ENCODE measurements at regions not wholly inside any gene's neighbourhood (a gene's known extent, or its start where the extent isn't known, plus 50 kb on each side); places are given as distances from the start of the nearest gene placed in this dataset.

- TF ChIP-seq CHD7 (IDR thresholded peaks at IDR 0.05; ENCODE audit: insufficient replicate concordance, low read length) (no peak), SRF (IDR thresholded peaks at IDR 0.05; ENCODE audit: low read depth, low read length) (no peak), SIRT6 (IDR thresholded peaks at IDR 0.05; ENCODE audit: low read length) (no peak), TAF7 (optimal IDR thresholded peaks at IDR 0.05; ENCODE audit: borderline replicate concordance, low read depth, low read length) (no peak), GTF2F1 (IDR thresholded peaks at IDR 0.05; ENCODE audit: borderline replicate concordance, low read depth, low read length) (no peak), EZH2 (IDR thresholded peaks at IDR 0.05; ENCODE audit: low read depth, low read length, severe bottlenecking) (no peak), ASH2L (IDR thresholded peaks at IDR 0.05; ENCODE audit: low read length) (no peak), ZNF274 (IDR thresholded peaks at IDR 0.05; ENCODE audit: borderline replicate concordance, extremely low read depth, low read length) (no peak), HDAC2 (IDR thresholded peaks at IDR 0.05; ENCODE audit: borderline replicate concordance in 1 of 2, low read depth in 2 of 2, low read length in 2 of 2) (no peak), SIN3A (conservative IDR thresholded peaks at IDR 0.05 in 1 of 2, IDR thresholded peaks at IDR 0.05 in 1 of 2; ENCODE audit: low read depth in 1 of 2, low read length in 2 of 2) (no peak), USF2 (IDR thresholded peaks at IDR 0.05; ENCODE audit: low read length) (no peak)
Measured at GRCh38 chr13:76293346-76293745, 592.9 kb downstream of the KCTD12 start (continued).

All from H1 (cell line).